22Rv1 (cell line): ENCODE measurements at regions not wholly inside any gene's neighbourhood (a gene's known extent, or its start where the extent isn't known, plus 50 kb on each side); places are given as distances from the start of the nearest gene placed in this dataset.

Experiments used
- CTCF ChIP-seq: fragments of 450-650 bp; IDR thresholded peaks from 2 replicates; pipeline ENCODE4 v1.5.1; 2017; ENCODE audit warnings: mild to moderate bottlenecking
- ZFX ChIP-seq: fragments of 450-650 bp; IDR thresholded peaks from 2 replicates; pipeline ENCODE4 v1.6.1; 2017; ENCODE audit warnings: antibody characterized with exemption, borderline replicate concordance

- TF ChIP-seq CTCF: no peak
- no peak for TF ChIP-seq ZFX
These were observed 2267.7 kb upstream of the ACO1 start for GRCh38 chr9:30116673-30117217.
